Astrocyte (in vitro differentiated cells and primary cell): ENCODE measurements at regions not wholly inside any gene's neighbourhood (a gene's known extent, or its start where the extent isn't known, plus 50 kb on each side); places are given as distances from the start of the nearest gene placed in this dataset.

Experiments used
- EZH2 ChIP-seq: IDR thresholded peaks from 2 replicates; pipeline ENCODE4 v1.6.1; 2012; ENCODE audit warnings: mild to moderate bottlenecking, low read length, inconsistent platforms; ENCODE audit not compliant: insufficient read depth
- TF ChIP-seq, protein P1 (sequence below): IDR thresholded peaks from 2 replicates; pipeline ENCODE4 v1.5.1; 2011; ENCODE audit warnings: low read depth, mild to moderate bottlenecking, inconsistent platforms, low read length, moderate library complexity; ENCODE audit not compliant: insufficient read depth

- TF ChIP-seq, protein P1, sequence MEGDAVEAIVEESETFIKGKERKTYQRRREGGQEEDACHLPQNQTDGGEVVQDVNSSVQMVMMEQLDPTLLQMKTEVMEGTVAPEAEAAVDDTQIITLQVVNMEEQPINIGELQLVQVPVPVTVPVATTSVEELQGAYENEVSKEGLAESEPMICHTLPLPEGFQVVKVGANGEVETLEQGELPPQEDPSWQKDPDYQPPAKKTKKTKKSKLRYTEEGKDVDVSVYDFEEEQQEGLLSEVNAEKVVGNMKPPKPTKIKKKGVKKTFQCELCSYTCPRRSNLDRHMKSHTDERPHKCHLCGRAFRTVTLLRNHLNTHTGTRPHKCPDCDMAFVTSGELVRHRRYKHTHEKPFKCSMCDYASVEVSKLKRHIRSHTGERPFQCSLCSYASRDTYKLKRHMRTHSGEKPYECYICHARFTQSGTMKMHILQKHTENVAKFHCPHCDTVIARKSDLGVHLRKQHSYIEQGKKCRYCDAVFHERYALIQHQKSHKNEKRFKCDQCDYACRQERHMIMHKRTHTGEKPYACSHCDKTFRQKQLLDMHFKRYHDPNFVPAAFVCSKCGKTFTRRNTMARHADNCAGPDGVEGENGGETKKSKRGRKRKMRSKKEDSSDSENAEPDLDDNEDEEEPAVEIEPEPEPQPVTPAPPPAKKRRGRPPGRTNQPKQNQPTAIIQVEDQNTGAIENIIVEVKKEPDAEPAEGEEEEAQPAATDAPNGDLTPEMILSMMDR, result no peak
- TF ChIP-seq EZH2, result no peak
These were observed 102.4 kb upstream of the DCAF12L1 start for GRCh38 chrX:126655061-126655460.
